Lung (tissue), 11 donors: ENCODE measurements at regions not wholly inside any gene's neighbourhood (a gene's known extent, or its start where the extent isn't known, plus 50 kb on each side); places are given as distances from the start of the nearest gene placed in this dataset.
"Not testable (repeated sequence)": the region's sequence is repeated elsewhere in the genome, so short reads cannot be mapped to it uniquely, and the experiment has no call there.

Experiments
- ATAC-seq: fragments of 200-7000 bp; cut with Tn5 transposase; one replicate; pipeline ENCODE4 v1.9.1; 2020; ENCODE audit warnings: moderate number of reproducible peaks; ENCODE audit not compliant: insufficient read depth, low FRiP score
- DNase-seq, 3 donors: peaks; one replicate each; pipeline ENCODE4 v3.0.0-alpha.2; 2013 to 2017
- H3K27ac ChIP-seq, 2 donors: one replicate each; pipeline ENCODE4 v1.5.1; 2013; ENCODE audit warnings: mild to moderate bottlenecking in 2 of 2, moderate library complexity in 2 of 2, control low read depth in 1 of 2, inconsistent platforms in 1 of 2, low read depth in 1 of 2, low read length in 1 of 2
- H3K27me3 ChIP-seq, 3 donors: one replicate each; pipeline ENCODE4 v1.5.1; 2013; ENCODE audit warnings: low read length in 2 of 3; ENCODE audit not compliant: control insufficient read depth in 3 of 3, insufficient read depth in 3 of 3
- H3K36me3 ChIP-seq, 4 donors: one replicate each; pipeline ENCODE4 v1.5.1; 2013; ENCODE audit warnings: low read length in 4 of 4, mild to moderate bottlenecking in 1 of 4, moderate library complexity in 1 of 4; ENCODE audit not compliant: control insufficient read depth in 4 of 4, insufficient read depth in 4 of 4
- H3K4me1 ChIP-seq, 5 donors: one replicate each; pipeline ENCODE4 v1.5.1; 2013; ENCODE audit warnings: low read length in 5 of 5, mild to moderate bottlenecking in 2 of 5, moderate library complexity in 1 of 5; ENCODE audit not compliant: control insufficient read depth in 5 of 5, insufficient read depth in 5 of 5
- H3K4me3 ChIP-seq: one replicate; pipeline ENCODE4 v1.5.1; 2013; ENCODE audit warnings: mild to moderate bottlenecking, control low read depth, moderate library complexity
- H3K9ac ChIP-seq, 2 donors: one replicate each; pipeline ENCODE4 v1.5.1; 2013; ENCODE audit warnings: low read length in 2 of 2, control low read depth in 1 of 2; ENCODE audit not compliant: insufficient read depth in 1 of 2
- H3K9me3 ChIP-seq, 4 donors: one replicate each; pipeline ENCODE4 v1.5.1; 2013; ENCODE audit warnings: low read length in 3 of 4, mild to moderate bottlenecking in 1 of 4, moderate library complexity in 1 of 4; ENCODE audit not compliant: control insufficient read depth in 4 of 4, insufficient read depth in 3 of 4
- WGBS, 2 donors: extraction: QIAGEN DNeasy Blood & Tissue Kit; methylation state at CpG; one replicate each; pipeline ENCODE4 v1.1.7; 2013; 5-methylcytosine and 5-hydroxymethylcytosine counted together
- TF ChIP-seq, protein P1 (sequence below): IDR thresholded peaks from 2 replicates; pipeline ENCODE4 v1.5.1; 2012; ENCODE audit warnings: mild to moderate bottlenecking; ENCODE audit errors: control extremely low read depth, extremely low read depth
- donor health status: control.
- donor health status: control.
- donor health status: Bipolar disorder and iron deficiency.
- donor health status: healthy.
- donor health status: DM: yes; HTN: yes; CAD: no.

DNA sequence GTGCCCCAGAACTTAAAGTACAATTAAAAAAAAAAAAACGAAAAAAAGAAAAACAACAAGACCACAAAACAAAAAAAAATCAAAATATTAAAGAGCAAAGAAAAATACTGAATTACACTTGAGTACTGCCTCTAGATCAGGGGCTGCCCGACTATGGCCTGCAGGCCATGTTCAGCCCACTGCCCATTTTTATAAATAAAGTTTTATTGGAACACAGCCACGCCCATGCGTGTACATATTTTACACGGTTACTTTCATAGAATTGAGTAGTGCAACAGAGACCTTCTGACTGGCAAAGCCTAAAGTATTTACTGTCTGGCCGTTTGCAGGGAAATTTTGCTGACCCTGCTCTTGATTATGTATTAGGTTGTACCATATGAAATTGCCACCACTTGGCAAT, 130.5 kb downstream of the ATXN3L start:
- ATAC-seq (no peak), DNase-seq (no peak)
- peaks cover 0 to 18% (median 6%) of the 10 kb centered on the region in 3 donors for H3K27me3 ChIP-seq
- peaks cover 0 to 11% (median 4%) of the 10 kb centered on the region in 5 donors for H3K4me1 ChIP-seq
- no peaks in the 10 kb centered on the region for H3K36me3 ChIP-seq
- H3K9me3 ChIP-seq: no peaks in the 10 kb centered on the region
- no peak overlapping the region for H3K27ac ChIP-seq
- H3K4me3 ChIP-seq: no peak overlapping the region
- 75 to 87% methylated on average over 6 of the region's 6 CpGs for WGBS, 2 donors
- H3K9ac ChIP-seq: no peak overlapping the region
- TF ChIP-seq, protein P1, sequence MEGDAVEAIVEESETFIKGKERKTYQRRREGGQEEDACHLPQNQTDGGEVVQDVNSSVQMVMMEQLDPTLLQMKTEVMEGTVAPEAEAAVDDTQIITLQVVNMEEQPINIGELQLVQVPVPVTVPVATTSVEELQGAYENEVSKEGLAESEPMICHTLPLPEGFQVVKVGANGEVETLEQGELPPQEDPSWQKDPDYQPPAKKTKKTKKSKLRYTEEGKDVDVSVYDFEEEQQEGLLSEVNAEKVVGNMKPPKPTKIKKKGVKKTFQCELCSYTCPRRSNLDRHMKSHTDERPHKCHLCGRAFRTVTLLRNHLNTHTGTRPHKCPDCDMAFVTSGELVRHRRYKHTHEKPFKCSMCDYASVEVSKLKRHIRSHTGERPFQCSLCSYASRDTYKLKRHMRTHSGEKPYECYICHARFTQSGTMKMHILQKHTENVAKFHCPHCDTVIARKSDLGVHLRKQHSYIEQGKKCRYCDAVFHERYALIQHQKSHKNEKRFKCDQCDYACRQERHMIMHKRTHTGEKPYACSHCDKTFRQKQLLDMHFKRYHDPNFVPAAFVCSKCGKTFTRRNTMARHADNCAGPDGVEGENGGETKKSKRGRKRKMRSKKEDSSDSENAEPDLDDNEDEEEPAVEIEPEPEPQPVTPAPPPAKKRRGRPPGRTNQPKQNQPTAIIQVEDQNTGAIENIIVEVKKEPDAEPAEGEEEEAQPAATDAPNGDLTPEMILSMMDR: no peak

DNA sequence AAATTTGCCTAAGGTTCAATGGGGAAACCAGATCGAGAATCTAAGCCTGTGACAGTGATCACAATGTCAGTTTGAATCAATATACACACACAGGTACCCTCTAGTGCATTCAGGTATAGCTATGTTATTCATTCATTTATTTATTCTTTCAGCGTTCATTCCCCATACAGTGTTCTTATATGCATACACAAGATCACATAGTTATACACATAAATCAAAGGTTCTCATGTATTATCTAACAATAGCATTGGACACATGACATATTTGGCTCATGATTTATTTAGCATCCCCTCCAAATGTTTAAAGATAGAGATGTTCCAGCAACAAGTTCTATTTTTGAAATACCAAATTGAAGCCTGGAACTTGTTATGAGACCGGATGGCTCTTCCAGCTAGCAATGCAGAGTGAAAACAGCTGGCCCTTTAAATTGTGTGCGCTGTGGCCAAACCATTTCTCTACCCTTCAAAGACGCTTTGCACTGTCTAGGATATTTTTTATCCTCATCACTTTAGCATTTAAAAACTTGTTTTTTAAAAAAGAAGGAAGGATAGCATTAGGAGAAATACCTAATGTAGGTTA, 131.0 kb downstream of the ATXN3L start:
- WGBS, 2 donors: 65 to 68% methylated on average over 5 of the region's 5 CpGs
- peaks cover 0 to 14% (median 6%) of the 10 kb centered on the region in 3 donors for H3K27me3 ChIP-seq
- no peak overlapping the region for H3K27ac ChIP-seq
- H3K9ac ChIP-seq: peak overlapping the region in 1 of 2 donors; percentile 9
- peaks cover 0 to 11% (median under 1%) of the 10 kb centered on the region in 5 donors for H3K4me1 ChIP-seq
- no peak overlapping the region for H3K4me3 ChIP-seq
- TF ChIP-seq, protein P1: no peak
- no peaks in the 10 kb centered on the region for H3K9me3 ChIP-seq
- DNase-seq (peak in 2 of 3 donors; percentile 60 to 78), ATAC-seq (no peak)
- H3K36me3 ChIP-seq: no peaks in the 10 kb centered on the region

DNA sequence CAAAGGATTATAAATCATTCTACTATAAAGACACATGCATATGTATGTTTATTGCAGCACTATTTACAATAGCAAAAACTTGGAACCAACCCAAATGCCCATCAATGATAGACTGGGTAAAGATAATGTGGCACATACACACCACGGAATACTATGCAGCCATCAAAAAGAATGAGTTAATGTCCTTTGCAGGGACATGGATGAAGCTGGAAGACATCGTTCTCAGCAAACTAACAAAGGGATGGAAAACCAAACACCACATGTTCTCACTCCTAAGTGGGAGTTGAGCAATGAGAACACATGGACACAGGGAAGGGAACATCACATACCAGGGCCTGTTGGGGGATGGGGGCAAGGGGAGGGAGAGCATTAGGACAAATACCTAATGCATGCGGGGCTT, 133.2 kb downstream of the ATXN3L start:
- not testable (repeated sequence) for H3K27me3 ChIP-seq, H3K4me3 ChIP-seq, H3K36me3 ChIP-seq, DNase-seq, H3K9me3 ChIP-seq, ATAC-seq, H3K27ac ChIP-seq, H3K9ac ChIP-seq
- WGBS, 2 donors: 92 to 96% methylated on average over 2 to 3 of the region's 3 CpGs
- H3K4me1 ChIP-seq: peaks cover 0 to 11% (median 0%) of the 10 kb centered on the region in 5 donors

DNA sequence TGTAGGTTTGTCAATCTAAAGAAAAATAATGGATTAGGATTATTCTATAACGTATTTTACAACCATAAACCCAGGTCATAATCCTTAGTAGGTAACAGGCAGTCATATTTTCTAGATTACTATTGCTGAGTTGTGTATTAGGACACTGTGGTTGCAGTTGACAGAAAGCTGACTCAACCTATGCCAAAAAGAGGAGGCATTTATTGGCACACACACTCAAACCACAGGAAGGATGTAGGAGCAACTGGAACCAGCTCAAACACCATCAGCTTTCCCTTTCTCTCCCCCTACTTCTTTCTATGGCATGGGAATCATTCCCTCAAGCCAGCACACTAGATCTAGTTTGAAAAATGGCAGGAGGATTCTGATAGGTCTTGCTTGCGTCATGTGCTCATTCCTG, 136.4 kb upstream of the FAM9C start:
- Histone ChIP-seq H3K9me3 (peaks cover 0 to 3% (median 0%) of the 10 kb centered on the region in 4 donors), H3K4me3 (no peak overlapping the region), H3K4me1 (no peaks in the 10 kb centered on the region), H3K36me3 (no peaks in the 10 kb centered on the region), H3K9ac (no peak overlapping the region), H3K27ac (no peak overlapping the region), H3K27me3 (peaks cover 0 to 11% (median 6%) of the 10 kb centered on the region in 3 donors)
- ATAC-seq (no peak), DNase-seq (no peak)
- 75% methylated on average over 2 of the region's 2 CpGs for WGBS, 2 donors
- TF ChIP-seq, protein P1: no peak
